ENCODE measurements at regions not wholly inside any gene's neighbourhood (a gene's known extent, or its start where the extent isn't known, plus 50 kb on each side); places are given as distances from the start of the nearest gene placed in this dataset.
"Not testable (repeated sequence)": the region's sequence is repeated elsewhere in the genome, so short reads cannot be mapped to it uniquely, and the experiment has no call there.

DNA sequence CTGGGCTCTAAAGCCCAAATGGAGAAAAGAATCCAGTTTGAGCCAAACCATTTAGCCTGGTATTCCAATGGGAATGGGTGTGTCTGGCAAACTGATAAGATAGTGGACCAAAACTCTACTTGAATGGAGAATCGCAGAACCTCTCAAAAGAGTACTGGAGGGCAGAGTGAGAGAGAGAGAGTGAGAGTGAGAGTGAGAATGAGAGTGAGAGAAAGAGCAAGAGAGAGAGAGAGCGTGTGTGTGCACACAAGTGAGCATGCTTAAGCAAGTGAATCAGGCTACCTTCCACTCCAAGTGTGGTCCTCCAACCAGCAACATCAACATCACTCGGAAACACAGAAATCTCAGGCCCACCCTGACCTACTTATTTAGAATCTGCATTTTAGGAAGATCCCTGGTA, 58.8 kb downstream of the UQCRFS1 start:
- DNase-seq = no peak

DNA sequence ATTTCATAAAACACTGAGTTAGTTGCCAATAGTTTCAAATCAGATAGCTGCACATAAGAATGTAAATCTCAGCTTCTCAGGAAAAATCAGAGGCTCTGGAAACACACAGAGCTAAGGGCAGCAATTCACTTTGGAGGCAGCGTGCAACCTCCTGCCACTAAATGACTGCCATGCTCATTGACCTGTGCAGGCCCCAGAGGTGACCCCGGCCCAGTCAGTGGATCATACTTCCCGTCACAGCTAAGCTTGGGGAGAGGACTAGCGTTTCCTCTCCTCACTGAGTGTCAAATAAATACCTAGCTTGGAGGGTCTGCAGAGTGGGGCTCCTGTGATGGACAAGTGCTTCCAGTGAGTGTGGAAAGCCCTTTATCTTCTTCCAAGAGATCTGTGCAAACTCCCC, 67.2 kb downstream of the UQCRFS1 start:
- no peak for DNase-seq

DNA sequence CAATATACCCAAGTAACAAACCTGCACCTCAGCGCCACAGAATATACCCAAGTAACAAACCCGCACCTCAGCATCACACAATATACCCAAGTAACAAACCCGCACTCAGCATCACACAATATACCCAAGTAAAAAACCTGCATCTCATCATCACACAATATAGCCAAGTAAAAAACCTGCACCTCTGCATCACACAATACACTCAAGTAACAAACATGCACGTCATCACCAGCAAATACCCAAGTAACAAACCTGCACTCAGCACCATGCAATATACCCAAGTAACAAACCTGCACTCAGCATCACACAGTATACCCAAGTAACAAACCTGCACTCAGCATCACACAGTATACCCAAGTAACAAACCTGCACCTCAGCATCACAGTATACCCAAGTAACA, 69.8 kb downstream of the UQCRFS1 start:
- no peak for DNase-seq

DNA sequence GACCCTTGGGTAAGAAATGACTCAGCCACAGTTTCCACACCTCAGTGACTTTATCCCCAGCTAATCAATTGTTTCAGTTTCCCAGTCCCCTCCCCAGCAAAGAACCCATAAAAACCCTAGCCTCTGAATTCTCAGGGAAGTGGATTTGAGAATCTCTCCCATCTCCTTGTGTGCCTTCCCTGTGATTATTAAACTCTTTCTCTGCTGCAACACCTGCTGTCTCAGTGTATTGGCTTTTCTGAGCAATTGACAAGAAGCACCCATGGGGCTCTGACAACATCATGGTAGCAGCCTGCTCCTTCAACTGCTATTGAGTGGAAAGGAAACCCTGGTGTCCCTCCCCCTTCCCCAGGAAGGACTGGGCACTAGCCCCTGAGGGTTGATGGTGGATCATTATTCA, 73.7 kb downstream of the UQCRFS1 start:
- no peak for DNase-seq

DNA sequence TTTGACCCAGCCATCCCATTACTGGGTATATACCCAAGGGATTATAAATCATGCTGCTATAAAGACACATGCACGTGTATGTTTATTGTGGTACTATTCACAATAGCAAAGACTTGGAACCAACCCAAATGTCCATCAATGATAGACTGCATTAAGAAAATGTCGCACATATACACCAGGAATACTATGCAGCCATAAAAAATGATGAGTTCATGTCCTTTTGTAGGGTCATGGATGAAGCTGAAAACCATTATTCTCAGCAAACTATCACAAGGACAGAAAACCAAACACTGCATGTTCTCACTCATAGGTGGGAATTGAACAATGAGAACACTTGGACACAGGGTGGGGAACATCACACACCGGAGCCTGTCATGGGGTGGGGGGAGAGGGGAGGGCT, 74.7 kb downstream of the UQCRFS1 start:
- not testable (repeated sequence) for DNase-seq

GRCh38 chr19:29131456-29131855, 81.5 kb downstream of the UQCRFS1 start:
- no peak for DNase-seq

GRCh38 chr19:29129148-29129547, 83.8 kb downstream of the UQCRFS1 start:
- DNase-seq = no peak

DNA sequence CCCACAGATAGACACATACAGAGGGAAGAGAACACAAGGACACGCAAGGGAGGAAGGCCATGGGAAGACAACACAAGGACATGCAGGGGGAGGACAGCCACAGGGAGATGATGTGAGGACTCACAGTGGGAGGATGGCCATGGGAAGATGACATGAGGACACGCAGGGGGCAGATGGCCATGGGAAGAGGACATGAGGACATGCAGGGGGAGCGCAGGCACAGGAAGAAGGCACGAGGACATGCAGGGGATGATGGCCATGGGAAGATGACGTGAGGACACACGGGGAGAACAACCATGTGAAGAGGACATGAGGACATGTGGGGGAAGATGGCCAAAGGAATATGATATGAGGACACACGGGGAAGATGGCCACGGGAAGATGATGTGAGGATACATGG, 84.7 kb downstream of the UQCRFS1 start:
- no peak for DNase-seq

GRCh38 chr19:29122185-29122584, 90.8 kb downstream of the UQCRFS1 start:
- no peak for DNase-seq

DNA sequence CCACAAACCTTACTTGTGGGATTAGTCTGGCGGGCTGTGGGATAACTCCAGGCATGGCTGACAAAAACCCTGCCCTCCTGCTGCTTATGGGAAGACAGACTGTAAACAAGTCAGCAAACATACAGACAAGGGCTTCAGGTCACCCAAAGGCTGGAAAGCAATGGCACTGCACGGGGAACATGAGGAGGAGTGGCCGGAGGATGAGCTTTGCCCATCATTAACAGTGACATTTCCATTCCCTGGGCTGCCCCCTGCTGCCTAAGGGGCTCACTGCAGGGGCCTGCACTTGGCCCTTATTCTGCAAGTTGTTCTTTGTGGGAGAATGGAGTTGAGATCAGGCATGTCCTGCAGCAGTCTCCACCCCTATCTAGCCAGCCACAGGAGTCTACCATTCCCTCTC, 91.3 kb downstream of the UQCRFS1 start:
- DNase-seq = peak; percentile 5

- no peak for DNase-seq
These were observed 92.5 kb downstream of the UQCRFS1 start for GRCh38 chr19:29120466-29120865.

GRCh38 chr19:29119590-29119989, 93.4 kb downstream of the UQCRFS1 start:
- DNase-seq = no peak

DNA sequence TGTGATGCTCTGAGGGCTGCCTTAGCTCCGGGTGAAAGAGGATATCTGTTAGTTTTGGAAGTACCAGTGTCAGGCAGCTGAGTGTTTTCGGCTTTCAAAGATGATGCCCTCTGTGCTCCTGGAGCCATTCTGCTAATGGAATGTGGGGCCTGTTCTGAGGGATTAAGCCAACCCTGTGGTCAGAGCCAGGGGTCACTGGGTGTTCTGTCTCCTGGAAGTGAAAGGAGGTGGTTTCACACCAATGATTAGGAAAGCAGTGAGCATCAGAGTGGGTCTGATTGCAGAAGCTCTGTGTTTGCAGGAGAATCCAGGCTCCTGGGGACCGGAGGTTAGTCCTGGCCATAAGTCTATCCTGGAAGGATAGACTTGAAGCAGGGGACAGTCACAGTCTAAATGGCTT, 94.6 kb downstream of the UQCRFS1 start:
- no peak for DNase-seq

DNA sequence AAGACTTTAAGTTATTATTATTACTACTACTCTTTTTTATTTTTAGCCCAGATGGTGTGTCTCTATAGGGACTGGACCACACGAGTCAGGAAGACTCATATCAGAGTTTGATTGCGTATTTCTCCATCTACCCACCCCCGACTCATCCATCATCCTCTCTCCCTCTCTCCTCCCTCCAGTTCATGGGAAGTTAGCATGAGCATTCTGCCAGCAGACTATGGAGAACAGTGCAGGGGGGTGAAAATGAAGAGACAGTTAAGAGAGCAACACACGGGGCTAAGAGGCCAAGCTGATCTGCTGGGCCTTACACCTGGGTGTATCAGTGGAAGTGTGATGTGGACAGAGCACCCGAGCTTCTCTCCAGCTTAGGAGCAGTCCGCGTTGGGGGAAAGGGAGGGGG, 95.0 kb downstream of the UQCRFS1 start:
- DNase-seq = no peak

- no peak for DNase-seq
These were observed 97.8 kb downstream of the UQCRFS1 start for GRCh38 chr19:29115181-29115580.

DNA sequence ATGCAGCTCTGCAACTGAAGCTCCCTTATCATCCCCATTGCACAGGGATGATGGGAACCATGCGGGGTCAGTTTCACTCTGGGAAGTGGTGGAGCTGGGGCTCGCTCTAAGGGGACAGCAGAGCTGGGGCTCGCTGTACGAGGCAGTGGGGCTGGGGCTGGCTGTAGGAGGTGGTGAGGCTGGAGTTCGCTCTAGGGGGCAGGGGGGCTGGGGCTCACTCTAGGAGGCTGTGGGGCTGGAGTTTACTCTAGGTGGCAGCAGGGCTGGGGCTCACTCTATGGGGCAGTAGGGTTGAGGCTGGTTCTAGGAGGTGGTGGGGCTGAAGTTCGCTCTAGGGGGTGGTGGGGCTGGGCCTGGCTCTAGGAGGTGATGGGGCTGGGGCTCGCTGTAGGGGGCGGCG, 99.1 kb downstream of the UQCRFS1 start:
- DNase-seq = no peak

DNA sequence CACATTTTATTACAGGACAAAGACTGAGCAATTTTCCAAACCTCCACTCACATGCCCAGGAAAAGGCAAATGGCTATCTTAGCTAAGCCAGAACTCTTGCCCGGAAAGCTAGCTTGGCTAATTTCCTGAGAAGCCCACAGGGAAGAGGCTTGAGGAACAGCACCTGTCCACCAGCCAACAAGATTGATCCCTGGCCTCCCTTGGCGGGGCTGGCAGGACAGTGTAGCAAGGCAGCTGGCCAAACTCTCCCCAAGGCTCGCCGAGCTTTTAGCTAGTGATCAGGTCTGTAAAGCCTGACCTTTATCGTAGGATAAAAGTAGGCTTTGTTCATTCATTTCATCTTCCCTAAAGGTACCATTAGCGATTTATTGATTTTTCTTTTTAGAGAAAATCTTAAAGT, 101.4 kb downstream of the UQCRFS1 start:
- no peak for DNase-seq

GRCh38 chr19:29107831-29108230, 105.1 kb downstream of the UQCRFS1 start:
- DNase-seq = no peak

DNA sequence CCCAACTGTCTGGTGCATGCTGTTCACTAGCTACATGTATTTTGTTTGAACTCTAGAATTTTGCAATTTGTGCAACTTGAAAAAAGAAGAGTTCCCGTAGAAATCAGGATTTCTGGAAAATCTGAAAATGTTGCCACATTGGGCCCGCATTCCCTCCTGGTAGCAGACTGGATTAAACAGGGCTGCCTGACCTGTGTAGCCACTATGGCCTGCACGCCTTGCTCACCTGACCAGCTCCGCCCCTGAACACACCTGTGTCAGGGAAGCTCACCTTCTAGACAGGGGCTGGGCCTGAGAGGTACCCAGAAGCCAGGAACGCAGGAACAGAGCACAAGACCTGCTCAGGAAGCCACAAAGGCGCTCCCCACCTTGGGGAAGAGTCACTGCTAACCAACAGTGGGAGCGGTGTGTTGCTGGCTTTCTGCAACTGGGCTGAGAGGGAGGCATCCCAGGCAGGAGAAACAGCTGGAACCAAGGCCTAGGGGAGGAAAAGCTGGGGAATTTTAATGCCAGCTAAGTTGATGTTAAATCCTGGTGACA, 106.5 kb downstream of the UQCRFS1 start:
- DNase-seq = no peak

- no peak for DNase-seq
These were observed 107.2 kb downstream of the UQCRFS1 start for GRCh38 chr19:29105629-29106292.

- DNase-seq = no peak
These were observed 108.2 kb downstream of the UQCRFS1 start for GRCh38 chr19:29104605-29105241.

- DNase-seq = peak; percentile 80
These were observed 114.0 kb downstream of the UQCRFS1 start for GRCh38 chr19:29098863-29099481.

GRCh38 chr19:29098091-29098490, 114.9 kb downstream of the UQCRFS1 start:
- DNase-seq = no peak

DNA sequence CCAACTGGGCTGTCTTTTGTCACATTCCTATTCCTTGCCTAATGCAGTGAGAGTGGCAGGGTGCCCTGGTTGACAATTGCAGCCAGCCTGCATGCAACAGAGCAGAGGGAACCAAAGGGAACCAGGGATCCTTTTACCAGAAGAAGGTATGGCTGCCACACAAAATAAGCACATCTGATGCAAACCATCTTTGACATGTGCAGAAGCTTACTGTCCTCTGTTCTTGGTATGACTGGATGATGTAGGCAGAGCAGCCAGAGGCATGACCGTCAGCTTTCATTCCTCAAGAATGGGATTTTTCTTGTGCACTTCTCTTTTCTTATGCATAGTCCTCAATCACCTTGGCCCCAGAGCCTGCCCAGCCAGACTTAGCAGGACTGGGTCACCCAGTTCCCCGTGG, 116.1 kb downstream of the UQCRFS1 start:
- DNase-seq = no peak
